Stimulated activated CD8-positive, alpha-beta memory T cell treated with anti-CD3 and anti-CD28 coated beads, Interleukin-12 subunit alpha, Interleukin-12 subunit beta, amount 100 ng/mL, for 1 hour (primary cell): ENCODE measurements at regions not wholly inside any gene's neighbourhood (a gene's known extent, or its start where the extent isn't known, plus 50 kb on each side); places are given as distances from the start of the nearest gene placed in this dataset.

Source experiments
- DNase-seq: peaks from one replicate; pipeline ENCODE4 v3.0.0-alpha.2; 2020; ENCODE audit warnings: low read depth

DNA sequence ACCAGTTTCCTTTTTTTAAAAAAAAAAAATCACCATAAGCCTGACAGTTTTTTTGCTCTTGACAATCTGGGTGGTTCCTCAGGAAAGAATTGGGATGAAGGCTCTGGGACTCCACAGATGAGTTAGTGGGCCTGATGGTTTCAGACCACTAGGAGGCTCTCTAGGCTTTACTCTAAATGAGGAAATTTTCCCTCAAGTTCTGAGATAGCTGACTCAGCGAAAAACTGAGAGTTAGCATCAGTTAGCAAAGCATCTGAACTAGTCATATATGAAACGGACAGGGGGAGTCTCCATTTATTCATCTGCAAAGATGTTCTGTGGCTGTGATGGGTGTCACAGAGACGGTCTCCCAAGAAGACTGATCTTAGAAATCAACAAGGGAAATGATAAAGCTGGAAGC is 314.3 kb upstream of the OR4E1 start:
- DNase-seq, result no peak

- DNase-seq, result no peak
Measured at GRCh38 chr14:21985081-21985480, 311.5 kb upstream of the OR4E1 start.

- no peak for DNase-seq
Measured at GRCh38 chr14:21978999-21979314, 305.3 kb upstream of the OR4E1 start.

GRCh38 chr14:21978184-21978998 is 304.8 kb upstream of the OR4E1 start:
- DNase-seq, result peak; percentile 27

DNA sequence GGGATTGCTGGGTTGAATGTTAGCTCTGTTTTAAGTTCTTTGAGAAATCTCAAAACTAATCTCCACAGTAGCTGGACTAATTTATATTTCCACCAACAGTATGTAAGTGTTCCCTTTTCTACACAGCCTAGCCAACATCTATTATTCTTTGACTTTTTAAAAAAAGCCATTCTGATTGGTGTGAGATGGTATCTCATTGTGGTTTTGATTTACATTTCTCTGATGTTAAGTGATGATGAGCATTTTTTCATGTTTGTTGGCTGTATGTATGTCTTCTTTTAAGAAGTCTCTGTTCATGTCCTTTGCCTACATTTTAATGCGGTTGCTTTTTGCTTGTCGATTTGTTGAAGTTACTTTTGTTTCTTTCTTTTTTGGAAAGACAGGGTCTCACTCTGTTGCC is 301.1 kb upstream of the OR4E1 start:
- DNase-seq, result no peak

DNA sequence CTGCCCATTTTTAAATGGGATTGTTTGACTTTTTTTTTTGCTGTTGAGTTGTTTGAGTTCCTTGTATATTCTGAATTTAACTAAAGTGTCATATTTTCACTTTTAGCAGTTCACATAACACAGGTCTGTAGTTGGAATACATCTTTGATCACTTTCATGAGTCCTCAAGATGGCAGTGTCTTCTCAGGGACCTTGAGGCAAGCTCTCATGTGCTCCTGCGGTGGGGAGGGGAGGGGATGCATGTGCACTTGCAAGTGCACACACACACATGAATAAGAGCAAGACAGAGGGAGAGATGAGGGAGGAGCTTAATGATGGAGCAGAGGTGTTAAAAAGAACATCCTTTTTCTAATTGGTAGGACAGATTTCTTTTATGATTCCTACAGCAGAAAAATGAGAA is 291.4 kb upstream of the OR4E1 start:
- no peak for DNase-seq

- DNase-seq, result no peak
Measured at GRCh38 chr14:21964180-21964579, 290.6 kb upstream of the OR4E1 start.

DNA sequence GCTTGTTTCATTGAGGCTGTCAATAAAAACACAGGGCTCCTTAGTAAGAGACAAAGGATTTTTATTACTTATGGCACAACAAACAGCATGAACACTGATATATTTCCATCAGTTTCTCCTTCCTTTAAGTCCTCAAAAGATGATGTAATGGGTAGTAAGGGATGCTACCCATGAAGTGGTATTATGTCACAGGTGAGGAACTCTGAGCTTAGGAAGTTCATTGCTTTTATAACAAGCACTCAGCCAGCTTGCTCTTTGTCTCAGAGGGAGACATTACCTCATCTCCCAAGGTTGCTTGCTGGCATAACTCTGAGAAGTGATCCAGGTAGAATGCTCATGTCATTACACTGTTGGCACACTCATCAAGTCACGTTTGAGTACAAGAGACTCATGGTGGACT is 287.0 kb upstream of the OR4E1 start:
- no peak for DNase-seq

- no peak for DNase-seq
Measured at GRCh38 chr14:21941885-21942284, 268.3 kb upstream of the OR4E1 start.

DNA sequence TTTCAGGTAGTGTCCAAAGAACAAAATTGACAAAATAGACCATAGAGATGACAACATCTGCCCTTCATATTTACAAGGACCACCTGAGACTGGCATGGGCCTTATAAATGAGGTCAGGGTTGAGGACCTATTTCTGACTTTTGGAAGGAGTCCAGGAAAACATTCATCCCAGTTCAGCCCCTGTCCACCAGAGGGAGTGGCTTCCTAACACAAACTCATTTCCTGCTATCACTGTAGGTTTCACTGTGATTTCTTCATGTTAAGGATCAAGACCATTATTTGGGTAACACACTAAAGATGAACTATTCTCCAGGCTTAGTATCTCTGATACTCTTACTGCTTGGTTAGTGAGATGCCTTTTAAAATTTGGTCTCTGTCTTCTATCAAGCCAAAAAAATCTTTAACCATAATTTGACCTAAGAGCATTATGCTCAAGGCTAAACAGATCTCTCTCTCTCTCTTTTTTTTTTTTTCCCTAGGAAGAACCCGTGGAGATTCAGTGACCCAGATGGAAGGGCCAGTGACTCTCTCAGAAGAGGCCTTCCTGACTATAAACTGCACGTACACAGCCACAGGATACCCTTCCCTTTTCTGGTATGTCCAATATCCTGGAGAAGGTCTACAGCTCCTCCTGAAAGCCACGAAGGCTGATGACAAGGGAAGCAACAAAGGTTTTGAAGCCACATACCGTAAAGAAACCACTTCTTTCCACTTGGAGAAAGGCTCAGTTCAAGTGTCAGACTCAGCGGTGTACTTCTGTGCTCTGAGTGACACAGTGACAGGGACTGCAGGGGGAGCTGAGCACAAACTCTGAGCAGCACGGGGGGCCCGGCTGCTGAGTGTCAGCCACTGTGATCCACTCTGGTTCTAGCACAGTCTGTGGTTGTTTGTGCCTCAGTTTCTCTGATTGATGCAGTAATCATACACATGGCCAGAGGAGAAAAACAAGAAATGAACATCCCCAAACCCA is 267.6 kb upstream of the OR4E1 start:
- no peak for DNase-seq

- no peak for DNase-seq
Measured at GRCh38 chr14:21939836-21940235, 266.2 kb upstream of the OR4E1 start.

DNA sequence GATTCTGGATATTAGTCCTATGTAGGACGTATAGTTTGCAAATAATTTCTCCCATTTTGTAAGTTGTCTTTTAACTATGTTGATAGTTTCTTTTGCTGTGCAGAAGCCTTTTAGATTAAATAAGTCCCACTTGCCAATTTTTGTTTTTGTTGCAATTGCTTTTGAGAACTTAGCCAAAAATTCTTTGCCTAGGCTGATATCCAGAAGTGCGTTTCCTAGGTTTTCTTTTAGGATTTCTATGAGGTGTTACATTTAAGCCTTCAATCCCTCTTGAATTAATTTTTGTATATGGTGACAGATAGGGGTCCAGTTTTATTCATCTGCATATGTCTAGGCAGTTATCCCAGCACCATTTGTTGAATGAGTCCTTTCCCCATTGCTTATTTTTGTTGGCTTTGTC is 264.4 kb upstream of the OR4E1 start:
- no peak for DNase-seq

DNA sequence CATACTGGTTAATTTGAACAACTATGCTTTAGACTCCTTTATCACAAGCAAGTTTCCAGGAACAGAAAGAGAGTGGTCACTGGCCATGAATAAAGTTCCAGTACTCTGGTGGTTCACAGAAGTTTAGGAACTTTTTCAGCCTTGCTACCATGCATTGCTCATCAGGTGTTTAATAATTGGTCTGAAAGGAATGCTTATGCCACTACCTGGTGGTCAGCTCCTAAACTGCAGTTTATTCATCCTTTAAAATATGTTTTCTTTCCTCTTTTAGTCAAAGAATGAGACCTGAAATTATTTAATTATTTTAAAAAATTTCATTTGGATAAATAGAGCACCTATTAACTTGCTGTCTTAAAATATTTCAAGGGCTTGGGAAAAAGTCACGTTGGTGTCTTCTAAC is 260.1 kb upstream of the OR4E1 start:
- DNase-seq, result no peak

DNA sequence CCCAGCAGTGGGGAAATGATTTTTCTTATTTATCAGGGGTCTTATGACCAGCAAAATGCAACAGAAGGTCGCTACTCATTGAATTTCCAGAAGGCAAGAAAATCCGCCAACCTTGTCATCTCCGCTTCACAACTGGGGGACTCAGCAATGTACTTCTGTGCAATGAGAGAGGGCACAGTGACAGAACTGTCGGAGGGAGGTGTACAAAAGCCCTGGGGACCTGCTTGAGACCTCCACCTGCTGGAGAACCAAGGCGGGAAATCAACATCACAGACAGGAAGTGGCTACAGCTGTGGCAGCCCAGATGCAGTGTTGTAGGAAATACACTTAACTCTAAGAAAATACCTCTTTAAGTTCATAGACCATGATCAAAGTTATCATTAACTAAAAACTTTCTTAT is 250.9 kb upstream of the OR4E1 start:
- peak; percentile 43 for DNase-seq

- DNase-seq, result peak; percentile 20
Measured at GRCh38 chr14:21923820-21924219, 250.2 kb upstream of the OR4E1 start.

- no peak for DNase-seq
Measured at GRCh38 chr14:21921453-21921852, 247.8 kb upstream of the OR4E1 start.

- peak; percentile 47 for DNase-seq
Measured at GRCh38 chr14:21917699-21918436, 244.2 kb upstream of the OR4E1 start.

- no peak for DNase-seq
Measured at GRCh38 chr14:21915826-21916225, 242.2 kb upstream of the OR4E1 start.

GRCh38 chr14:21913759-21914158 is 240.1 kb upstream of the OR4E1 start:
- DNase-seq, result peak; percentile 71

- no peak for DNase-seq
Measured at GRCh38 chr14:21912367-21912766, 238.7 kb upstream of the OR4E1 start.

GRCh38 chr14:21911877-21912276 is 238.3 kb upstream of the OR4E1 start:
- DNase-seq, result no peak

DNA sequence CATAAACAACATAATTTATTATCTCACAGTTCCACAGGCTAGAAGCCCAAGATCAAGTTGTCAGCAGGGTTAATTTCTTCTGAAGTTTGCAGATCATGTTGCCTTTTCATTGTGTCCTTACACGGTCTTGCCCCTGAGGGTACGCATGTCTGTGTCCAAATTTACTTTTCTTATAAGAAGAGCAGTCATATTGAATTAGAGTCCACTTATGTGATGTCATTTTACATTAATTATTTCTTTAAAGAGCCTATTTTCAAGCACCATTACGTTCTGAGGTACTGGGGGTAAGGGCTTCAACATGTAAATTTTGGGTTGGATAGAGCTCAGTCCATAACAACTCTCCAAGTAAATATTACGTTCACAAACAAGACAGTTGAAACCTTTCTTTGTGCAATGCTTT is 236.6 kb upstream of the OR4E1 start:
- no peak for DNase-seq
